Body of pancreas (tissue), 4 donors: ENCODE measurements at regions not wholly inside any gene's neighbourhood (a gene's known extent, or its start where the extent isn't known, plus 50 kb on each side); places are given as distances from the start of the nearest gene placed in this dataset.
"Not testable (repeated sequence)": the region's sequence is repeated elsewhere in the genome, so short reads cannot be mapped to it uniquely, and the experiment has no call there.

Experiments
- ATAC-seq: fragments of 150-250 bp; one replicate; pipeline ENCODE4 v1.9.1; 2016
- DNase-seq, 4 donors: peaks; one replicate each; pipeline ENCODE4 v3.0.0-alpha.2; 2019
- H3K27ac ChIP-seq, 4 donors: fragments of 200-600 bp; sonication (generic); 1 replicate in 3 of 4; 2 replicates in 1 of 4; pipeline versions ENCODE4 v1.5.1 to v1.6.1; 2016 to 2019; ENCODE audit warnings: mild to moderate bottlenecking in 1 of 4, mixed read lengths in 1 of 4, moderate library complexity in 1 of 4
- H3K27me3 ChIP-seq, 2 donors: fragments of 200-600 bp; sonication (generic); one replicate each; pipeline ENCODE4 v1.6.0; 2016; ENCODE audit warnings: mild to moderate bottlenecking in 1 of 2
- H3K36me3 ChIP-seq, 2 donors: fragments of 200-600 bp; sonication (generic); replicated peaks in 1 of 2; 2 replicates each; pipeline ENCODE4 v1.5.1; 2016; ENCODE audit warnings: low read depth in 2 of 2; ENCODE audit not compliant: insufficient read depth in 1 of 2
- H3K4me1 ChIP-seq: fragments of 200-600 bp; sonication (generic); one replicate; pipeline ENCODE4 v1.6.0; 2016
- H3K4me3 ChIP-seq, 2 donors: fragments of 200-600 bp; sonication (generic); 1 replicate in 1 of 2; 2 replicates in 1 of 2; pipeline ENCODE4 v1.5.1; 2016 to 2019
- H3K9me3 ChIP-seq, 3 donors: fragments of 200-600 bp; sonication (generic); 1 replicate in 2 of 3; 2 replicates in 1 of 3; pipeline ENCODE4 v1.5.1; 2016
- POLR2A ChIP-seq, 3 donors: fragments of 450-650 bp; IDR thresholded peaks; one replicate each; pipeline ENCODE4 v1.6.1; 2016; ENCODE audit warnings: antibody characterized with exemption in 3 of 3, mild to moderate bottlenecking in 2 of 3
- WGBS, 2 donors: methylation state at CpG; one replicate each; pipeline ENCODE4 v1.1.5; 2017; 5-methylcytosine and 5-hydroxymethylcytosine counted together
- intact Hi-C: fragments of 100-400 bp; cut with DNase I; formaldehyde crosslinking; loops from one replicate; pipeline ENCODE4 v1.15.1; 2023
- TF ChIP-seq, protein P1 (sequence below), 7 experiments: fragments of 450-650 bp in 4 of 7; fragments of 200-600 bp in 3 of 7; sonication (generic) in 3 of 7; IDR thresholded peaks; one replicate each; pipeline ENCODE4 v1.5.1; 2016 to 2019; ENCODE audit warnings: antibody characterized with exemption in 7 of 7

DNA sequence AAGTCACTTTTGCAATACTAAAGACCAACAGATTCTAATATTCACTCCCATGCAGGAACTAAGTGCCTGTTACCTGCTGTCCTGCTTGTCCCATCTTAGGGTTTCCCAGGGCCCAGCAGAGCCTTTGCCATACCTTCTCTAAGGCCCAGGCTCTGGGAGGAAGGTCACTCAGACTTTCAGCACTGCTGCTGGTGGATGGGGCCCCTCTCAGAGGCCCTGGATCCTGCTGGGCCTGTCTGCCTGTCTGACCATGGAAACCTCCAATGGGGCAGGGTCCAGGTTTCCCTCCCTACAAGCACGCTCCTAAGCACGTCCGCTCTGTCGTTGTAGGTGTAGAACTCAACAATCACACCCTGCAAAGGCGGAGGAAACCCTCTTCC lies 75.1 kb downstream of the RRM2 start:
- H3K4me3 ChIP-seq: no peak overlapping the region
- no peaks in the 10 kb centered on the region for H3K9me3 ChIP-seq
- TF ChIP-seq POLR2A (IDR thresholded peaks at IDR 0.05): no peak
- TF ChIP-seq, protein P1, sequence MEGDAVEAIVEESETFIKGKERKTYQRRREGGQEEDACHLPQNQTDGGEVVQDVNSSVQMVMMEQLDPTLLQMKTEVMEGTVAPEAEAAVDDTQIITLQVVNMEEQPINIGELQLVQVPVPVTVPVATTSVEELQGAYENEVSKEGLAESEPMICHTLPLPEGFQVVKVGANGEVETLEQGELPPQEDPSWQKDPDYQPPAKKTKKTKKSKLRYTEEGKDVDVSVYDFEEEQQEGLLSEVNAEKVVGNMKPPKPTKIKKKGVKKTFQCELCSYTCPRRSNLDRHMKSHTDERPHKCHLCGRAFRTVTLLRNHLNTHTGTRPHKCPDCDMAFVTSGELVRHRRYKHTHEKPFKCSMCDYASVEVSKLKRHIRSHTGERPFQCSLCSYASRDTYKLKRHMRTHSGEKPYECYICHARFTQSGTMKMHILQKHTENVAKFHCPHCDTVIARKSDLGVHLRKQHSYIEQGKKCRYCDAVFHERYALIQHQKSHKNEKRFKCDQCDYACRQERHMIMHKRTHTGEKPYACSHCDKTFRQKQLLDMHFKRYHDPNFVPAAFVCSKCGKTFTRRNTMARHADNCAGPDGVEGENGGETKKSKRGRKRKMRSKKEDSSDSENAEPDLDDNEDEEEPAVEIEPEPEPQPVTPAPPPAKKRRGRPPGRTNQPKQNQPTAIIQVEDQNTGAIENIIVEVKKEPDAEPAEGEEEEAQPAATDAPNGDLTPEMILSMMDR (IDR thresholded peaks at IDR 0.05): no peak
- no peak for DNase-seq
- WGBS, 2 donors: 74% methylated on average over 5 of the region's 5 CpGs; no CpG with 5 or more reads in 1 of the 2 donors
- H3K27ac ChIP-seq: no peak overlapping the region
- H3K4me1 ChIP-seq: no peaks in the 10 kb centered on the region
- ATAC-seq: no peak
- no peaks in the 10 kb centered on the region for H3K36me3 ChIP-seq
- H3K27me3 ChIP-seq: no peaks in the 10 kb centered on the region
- intact Hi-C loops: no loop called here

DNA sequence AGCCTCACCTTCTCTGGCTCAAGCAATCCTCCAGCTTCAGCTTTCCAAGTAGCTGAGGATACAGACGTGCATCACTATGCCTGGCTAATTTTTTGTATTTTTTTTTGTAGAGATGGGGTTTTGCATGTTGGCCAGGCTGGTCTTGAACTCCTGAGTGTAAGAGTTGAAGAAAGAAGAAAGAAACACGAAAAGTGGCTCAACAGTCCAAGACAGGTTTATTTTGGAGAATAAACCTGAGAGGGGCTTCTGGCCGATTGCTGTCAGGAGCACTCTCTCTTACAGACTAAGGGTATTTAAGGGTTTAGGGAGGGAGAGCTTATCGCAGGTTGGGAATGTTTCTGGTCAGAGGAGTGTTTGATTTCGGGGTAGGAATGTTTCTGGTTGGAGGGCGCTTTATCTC lies 75.9 kb downstream of the RRM2 start:
- 80 to 94% methylated on average over 6 of the region's 6 CpGs for WGBS, 2 donors
- H3K27me3 ChIP-seq, H3K4me1 ChIP-seq, H3K36me3 ChIP-seq, H3K4me3 ChIP-seq, ATAC-seq, H3K9me3 ChIP-seq, DNase-seq, intact Hi-C loops, H3K27ac ChIP-seq: not testable (repeated sequence)

- H3K36me3 ChIP-seq: no peaks in the 10 kb centered on the region
- no peaks in the 10 kb centered on the region for H3K9me3 ChIP-seq
- intact Hi-C loops: no loop called here
- 59 to 66% methylated on average over 4 of the region's 4 CpGs for WGBS, 2 donors
- ATAC-seq (no peak), DNase-seq (no peak)
- H3K4me3 ChIP-seq: no peak overlapping the region
- H3K27ac ChIP-seq: no peak overlapping the region
- TF ChIP-seq, protein P1 (IDR thresholded peaks at IDR 0.05): no peak
- no peak for TF ChIP-seq POLR2A (IDR thresholded peaks at IDR 0.05)
- H3K27me3 ChIP-seq: no peaks in the 10 kb centered on the region
- H3K4me1 ChIP-seq: no peaks in the 10 kb centered on the region
Observed at GRCh38 chr2:10201201-10201600, 78.7 kb downstream of the RRM2 start.

GRCh38 chr2:10202131-10202665 lies 79.7 kb downstream of the RRM2 start:
- ATAC-seq: no peak
- Histone ChIP-seq H3K9me3 (no peaks in the 10 kb centered on the region), H3K36me3 (no peaks in the 10 kb centered on the region), H3K4me1 (no peaks in the 10 kb centered on the region), H3K27me3 (no peaks in the 10 kb centered on the region), H3K27ac (no peak overlapping the region), H3K4me3 (no peak overlapping the region)
- WGBS, 2 donors: 74 to 79% methylated on average over 4 of the region's 4 CpGs
- no peak for TF ChIP-seq POLR2A (IDR thresholded peaks at IDR 0.05)
- no peak for DNase-seq
- intact Hi-C loops: no loop called here

DNA sequence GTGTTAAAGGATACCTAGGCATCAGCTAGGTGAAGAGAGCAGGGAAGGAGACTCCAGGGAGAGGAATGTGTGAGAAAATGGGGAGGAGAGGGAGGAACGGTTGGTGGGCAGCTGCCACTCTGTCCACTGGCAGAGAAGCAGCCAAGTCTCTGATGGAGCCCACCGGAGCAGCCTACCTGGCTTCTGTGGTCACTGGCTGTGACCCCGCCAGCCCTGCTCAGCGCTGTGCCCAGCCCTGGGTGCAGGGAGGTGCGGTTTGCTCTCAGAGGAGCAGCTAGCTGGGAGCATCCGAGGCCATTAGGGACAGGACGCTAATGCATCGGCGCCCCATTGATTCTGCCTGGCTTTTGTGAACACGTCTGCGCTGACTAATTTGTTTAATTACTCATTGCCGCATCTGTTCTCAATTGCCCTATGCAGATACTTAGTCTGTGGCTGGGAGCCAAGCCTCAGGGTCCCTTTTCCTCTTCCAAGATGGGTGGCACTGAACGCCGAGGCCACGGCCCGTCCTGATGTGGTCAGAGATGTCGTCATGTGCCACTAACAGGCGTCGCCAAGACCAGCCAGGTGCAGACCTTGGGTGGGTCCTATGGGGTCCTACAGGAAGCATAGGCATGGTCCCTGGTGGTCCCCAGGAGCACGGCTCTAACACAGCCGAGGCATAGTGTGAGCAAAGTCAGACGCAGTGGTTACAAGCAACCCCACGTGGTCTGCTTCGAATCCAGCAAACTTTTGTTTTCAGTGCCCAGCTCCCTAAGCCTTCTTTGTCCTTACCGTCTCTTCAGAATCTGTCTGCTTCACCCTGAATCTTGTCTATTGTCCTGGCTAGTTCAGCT lies 82.0 kb downstream of the RRM2 start:
- no peak for TF ChIP-seq POLR2A (IDR thresholded peaks at IDR 0.05)
- TF ChIP-seq, protein P1 (IDR thresholded peaks at IDR 0.05): no peak
- 82 to 87% methylated on average over 9 to 25 of the region's 25 CpGs for WGBS, 2 donors
- intact Hi-C loops: no loop called here
- no peak overlapping the region for H3K4me3 ChIP-seq
- no peaks in the 10 kb centered on the region for H3K27me3 ChIP-seq
- no peaks in the 10 kb centered on the region for H3K9me3 ChIP-seq
- DNase-seq (no peak), ATAC-seq (no peak)
- no peak overlapping the region for H3K27ac ChIP-seq
- no peaks in the 10 kb centered on the region for H3K4me1 ChIP-seq
- H3K36me3 ChIP-seq: no peaks in the 10 kb centered on the region

- H3K4me1 ChIP-seq: no peaks in the 10 kb centered on the region
- TF ChIP-seq, protein P1 (IDR thresholded peaks at IDR 0.05): no peak
- TF ChIP-seq POLR2A (IDR thresholded peaks at IDR 0.05): no peak
- no peaks in the 10 kb centered on the region for H3K27me3 ChIP-seq
- no peaks in the 10 kb centered on the region for H3K9me3 ChIP-seq
- ATAC-seq (no peak), DNase-seq (no peak)
- intact Hi-C loops: no loop called here
- no peak overlapping the region for H3K27ac ChIP-seq
- H3K36me3 ChIP-seq: no peaks in the 10 kb centered on the region
- 92 to 95% methylated on average over 9 of the region's 9 CpGs for WGBS, 2 donors
- no peak overlapping the region for H3K4me3 ChIP-seq
Observed at GRCh38 chr2:10205162-10205475, 82.6 kb downstream of the RRM2 start.
